Ectodermal cell (in vitro differentiated cells): ENCODE measurements at regions not wholly inside any gene's neighbourhood (a gene's known extent, or its start where the extent isn't known, plus 50 kb on each side); places are given as distances from the start of the nearest gene placed in this dataset.

ENCODE experiments used
- H3K27ac ChIP-seq: 2 replicates; pipeline ENCODE4 v1.7.0; 2013; ENCODE audit warnings: mild to moderate bottlenecking, low read depth, low read length; ENCODE audit not compliant: insufficient read depth, poor library complexity, severe bottlenecking
- H3K27me3 ChIP-seq: 2 replicates; pipeline ENCODE4 v1.7.0; 2013; ENCODE audit warnings: mild to moderate bottlenecking, low read length; ENCODE audit not compliant: insufficient read depth, control insufficient read depth, poor library complexity, severe bottlenecking
- H3K36me3 ChIP-seq: one replicate; pipeline ENCODE4 v1.7.0; 2013; ENCODE audit warnings: low read length; ENCODE audit not compliant: control insufficient read depth, insufficient read depth
- H3K4me1 ChIP-seq: one replicate; pipeline ENCODE4 v1.7.0; 2013; ENCODE audit warnings: low read length; ENCODE audit not compliant: control insufficient read depth, insufficient read depth
- H3K4me3 ChIP-seq: 2 replicates; pipeline ENCODE4 v1.7.0; 2013; ENCODE audit warnings: low read depth, low read length, control low read depth; ENCODE audit not compliant: insufficient read depth
- H3K9me3 ChIP-seq: 2 replicates; pipeline ENCODE4 v1.7.0; 2013; ENCODE audit warnings: mild to moderate bottlenecking, low read length, moderate library complexity; ENCODE audit not compliant: control insufficient read depth
- WGBS, 2 experiments: methylation state at CpG; one replicate each; pipeline ENCODE4 v1.1.7; 2013; ENCODE audit warnings: missing lambda C conversion rate in 2 of 2; 5-methylcytosine and 5-hydroxymethylcytosine counted together

- Histone ChIP-seq H3K4me1 (peaks cover 4% of the 10 kb centered on the region), H3K36me3 (no peaks in the 10 kb centered on the region), H3K4me3 (no peak overlapping the region), H3K9me3 (no peaks in the 10 kb centered on the region), H3K27ac (no peak overlapping the region), H3K27me3 (no peaks in the 10 kb centered on the region)
- WGBS, 2 experiments: 92 to 98% methylated on average over 4 of the region's 4 CpGs
Measured at GRCh38 chr20:17068084-17068711, 158.6 kb upstream of the PCSK2 start.

GRCh38 chr20:17077030-17077429 lies 149.8 kb upstream of the PCSK2 start:
- no peaks in the 10 kb centered on the region for H3K4me1 ChIP-seq
- H3K9me3 ChIP-seq: no peaks in the 10 kb centered on the region
- no peak overlapping the region for H3K27ac ChIP-seq
- no peaks in the 10 kb centered on the region for H3K36me3 ChIP-seq
- WGBS, 2 experiments: 91 to 92% methylated on average over 6 of the region's 6 CpGs
- no peak overlapping the region for H3K4me3 ChIP-seq
- no peaks in the 10 kb centered on the region for H3K27me3 ChIP-seq

GRCh38 chr20:17083738-17084137 lies 143.1 kb upstream of the PCSK2 start:
- no peaks in the 10 kb centered on the region for H3K4me1 ChIP-seq
- no peaks in the 10 kb centered on the region for H3K27me3 ChIP-seq
- H3K36me3 ChIP-seq: no peaks in the 10 kb centered on the region
- 50 to 51% methylated on average over 1 of the region's 1 CpG for WGBS, 2 experiments
- no peak overlapping the region for H3K4me3 ChIP-seq
- no peaks in the 10 kb centered on the region for H3K9me3 ChIP-seq
- H3K27ac ChIP-seq: no peak overlapping the region

GRCh38 chr20:17084909-17085308 lies 141.9 kb upstream of the PCSK2 start:
- Histone ChIP-seq H3K27me3 (no peaks in the 10 kb centered on the region), H3K36me3 (no peaks in the 10 kb centered on the region), H3K4me1 (no peaks in the 10 kb centered on the region), H3K9me3 (no peaks in the 10 kb centered on the region), H3K27ac (no peak overlapping the region), H3K4me3 (no peak overlapping the region)
- 86 to 88% methylated on average over 3 of the region's 3 CpGs for WGBS, 2 experiments

GRCh38 chr20:17093782-17094181 lies 133.1 kb upstream of the PCSK2 start:
- H3K36me3 ChIP-seq: no peaks in the 10 kb centered on the region
- no peak overlapping the region for H3K27ac ChIP-seq
- H3K4me3 ChIP-seq: no peak overlapping the region
- H3K27me3 ChIP-seq: no peaks in the 10 kb centered on the region
- no peaks in the 10 kb centered on the region for H3K9me3 ChIP-seq
- 93 to 96% methylated on average over 4 of the region's 4 CpGs for WGBS, 2 experiments
- H3K4me1 ChIP-seq: no peaks in the 10 kb centered on the region

GRCh38 chr20:17097603-17098002 lies 129.2 kb upstream of the PCSK2 start:
- no peaks in the 10 kb centered on the region for H3K4me1 ChIP-seq
- no peaks in the 10 kb centered on the region for H3K36me3 ChIP-seq
- WGBS, 2 experiments: 98% methylated on average over 4 of the region's 4 CpGs
- H3K4me3 ChIP-seq: no peak overlapping the region
- H3K27ac ChIP-seq: no peak overlapping the region
- no peaks in the 10 kb centered on the region for H3K27me3 ChIP-seq
- H3K9me3 ChIP-seq: no peaks in the 10 kb centered on the region

GRCh38 chr20:17100506-17100905 lies 126.3 kb upstream of the PCSK2 start:
- H3K36me3 ChIP-seq: no peaks in the 10 kb centered on the region
- no peak overlapping the region for H3K4me3 ChIP-seq
- no peaks in the 10 kb centered on the region for H3K27me3 ChIP-seq
- H3K27ac ChIP-seq: no peak overlapping the region
- no peaks in the 10 kb centered on the region for H3K9me3 ChIP-seq
- 93 to 95% methylated on average over 1 of the region's 1 CpG for WGBS, 2 experiments
- H3K4me1 ChIP-seq: no peaks in the 10 kb centered on the region

- Histone ChIP-seq H3K4me1 (no peaks in the 10 kb centered on the region), H3K9me3 (no peaks in the 10 kb centered on the region), H3K4me3 (no peak overlapping the region), H3K36me3 (no peaks in the 10 kb centered on the region), H3K27me3 (no peaks in the 10 kb centered on the region), H3K27ac (no peak overlapping the region)
- 93 to 95% methylated on average over 6 of the region's 6 CpGs for WGBS, 2 experiments
Measured at GRCh38 chr20:17107127-17107526, 119.7 kb upstream of the PCSK2 start.

- H3K4me1 ChIP-seq: no peaks in the 10 kb centered on the region
- H3K36me3 ChIP-seq: no peaks in the 10 kb centered on the region
- no peak overlapping the region for H3K4me3 ChIP-seq
- H3K9me3 ChIP-seq: no peaks in the 10 kb centered on the region
- no peak overlapping the region for H3K27ac ChIP-seq
- H3K27me3 ChIP-seq: no peaks in the 10 kb centered on the region
- WGBS, 2 experiments: 75 to 77% methylated on average over 2 of the region's 2 CpGs
Measured at GRCh38 chr20:17108896-17109295, 117.9 kb upstream of the PCSK2 start.

GRCh38 chr20:17109307-17109706 lies 117.5 kb upstream of the PCSK2 start:
- WGBS, 2 experiments: 91 to 96% methylated on average over 2 of the region's 2 CpGs
- Histone ChIP-seq H3K4me1 (no peaks in the 10 kb centered on the region), H3K36me3 (no peaks in the 10 kb centered on the region), H3K27me3 (no peaks in the 10 kb centered on the region), H3K27ac (no peak overlapping the region), H3K4me3 (no peak overlapping the region), H3K9me3 (no peaks in the 10 kb centered on the region)

GRCh38 chr20:17128206-17128605 lies 98.6 kb upstream of the PCSK2 start:
- H3K9me3 ChIP-seq: no peaks in the 10 kb centered on the region
- H3K36me3 ChIP-seq: no peaks in the 10 kb centered on the region
- no peaks in the 10 kb centered on the region for H3K27me3 ChIP-seq
- no peaks in the 10 kb centered on the region for H3K4me1 ChIP-seq
- no peak overlapping the region for H3K4me3 ChIP-seq
- 82 to 85% methylated on average over 1 of the region's 1 CpG for WGBS, 2 experiments
- no peak overlapping the region for H3K27ac ChIP-seq
